ENCODE measurements at regions not wholly inside any gene's neighbourhood (a gene's known extent, or its start where the extent isn't known, plus 50 kb on each side); places are given as distances from the start of the nearest gene placed in this dataset.
"Not testable (repeated sequence)": the region's sequence is repeated elsewhere in the genome, so short reads cannot be mapped to it uniquely, and the experiment has no call there.

GRCh38 chr1:199591468-199591867, 436.0 kb upstream of the NR5A2 start:
- DNase-seq: no peak

GRCh38 chr1:199593475-199593874, 434.0 kb upstream of the NR5A2 start:
- no peak for TF ChIP-seq CTCF (IDR thresholded peaks at IDR 0.05; ENCODE audit: low read depth, low read length)
- H3K36me3 ChIP-seq: no peaks in the 10 kb centered on the region; the same call in 1 of the 2 replicates
- no peak overlapping the region for H3K4me3 ChIP-seq (ENCODE audit: low read depth, low read length)
- H3K4me1 ChIP-seq: peaks cover 15% of the 10 kb centered on the region
- peak; percentile 58 for DNase-seq
- H3K9me3 ChIP-seq: no peaks in the 10 kb centered on the region
- no peaks in the 10 kb centered on the region for H3K27me3 ChIP-seq

More at GRCh38 chr1:199591468-199591867, 436.0 kb upstream of the NR5A2 start:
- H3K4me3 ChIP-seq (ENCODE audit: low read depth, low read length): no peak overlapping the region
- H3K36me3 ChIP-seq: no peaks in the 10 kb centered on the region; the same call in 1 of the 2 replicates
- no peaks in the 10 kb centered on the region for H3K9me3 ChIP-seq
- peaks cover 15% of the 10 kb centered on the region for H3K4me1 ChIP-seq
- H3K27me3 ChIP-seq: no peaks in the 10 kb centered on the region
- no peak for TF ChIP-seq CTCF (IDR thresholded peaks at IDR 0.05; ENCODE audit: low read depth, low read length)

GRCh38 chr1:199596448-199596847, 431.1 kb upstream of the NR5A2 start:
- H3K36me3 ChIP-seq; H3K27me3 ChIP-seq; DNase-seq; H3K4me3 ChIP-seq (ENCODE audit: low read depth, low read length); H3K9me3 ChIP-seq: not testable (repeated sequence)
- peaks cover 15% of the 10 kb centered on the region for H3K4me1 ChIP-seq

- Histone ChIP-seq H3K9me3 (no peaks in the 10 kb centered on the region), H3K4me3 (ENCODE audit: low read depth, low read length) (no peak overlapping the region), H3K27me3 (no peaks in the 10 kb centered on the region), H3K36me3 (no peaks in the 10 kb centered on the region; the same call in 1 of the 2 replicates), H3K4me1 (peaks cover 15% of the 10 kb centered on the region)
- TF ChIP-seq CTCF (IDR thresholded peaks at IDR 0.05; ENCODE audit: low read depth, low read length): no peak
- DNase-seq: no peak
Observed at GRCh38 chr1:199597152-199597551, 430.4 kb upstream of the NR5A2 start.

- Histone ChIP-seq H3K36me3 (no peaks in the 10 kb centered on the region), H3K9me3 (no peaks in the 10 kb centered on the region; the same call in 1 of the 2 replicates), H3K4me1 (no peaks in the 10 kb centered on the region), H3K27me3 (no peaks in the 10 kb centered on the region), H3K4me3 (ENCODE audit: low read depth, low read length) (no peak overlapping the region)
- no peak for DNase-seq
- no peak for TF ChIP-seq CTCF (IDR thresholded peaks at IDR 0.05; ENCODE audit: low read depth, low read length)
Observed at GRCh38 chr1:199608414-199608813, 419.1 kb upstream of the NR5A2 start.

- no peaks in the 10 kb centered on the region for H3K27me3 ChIP-seq
- no peaks in the 10 kb centered on the region; the same call in 1 of the 2 replicates for H3K9me3 ChIP-seq
- no peaks in the 10 kb centered on the region for H3K36me3 ChIP-seq
- no peak overlapping the region for H3K4me3 ChIP-seq (ENCODE audit: low read depth, low read length)
- no peak for TF ChIP-seq CTCF (IDR thresholded peaks at IDR 0.05; ENCODE audit: low read depth, low read length)
- no peak for DNase-seq
- H3K4me1 ChIP-seq: peaks cover 10% of the 10 kb centered on the region
Observed at GRCh38 chr1:199612976-199613774, 414.3 kb upstream of the NR5A2 start.

Measured in BE2C (cell line).